ENCODE measurements at regions not wholly inside any gene's neighbourhood (a gene's known extent, or its start where the extent isn't known, plus 50 kb on each side); places are given as distances from the start of the nearest gene placed in this dataset.
A peak's percentile ranks its signal among the peaks of the same experiment; 100 is the strongest.
"Not testable (repeated sequence)": the region's sequence is repeated elsewhere in the genome, so short reads cannot be mapped to it uniquely, and the experiment has no call there.

GRCh38 chrX:45669715-45670340 is 469.2 kb upstream of the DIPK2B start:
- peak; percentile 37 for DNase-seq (ENCODE audit: low read depth)

- peak; percentile 93 for DNase-seq (ENCODE audit: low read depth)
These were observed 468.2 kb upstream of the DIPK2B start for GRCh38 chrX:45668686-45669443.

GRCh38 chrX:45667666-45668065 is 467.0 kb upstream of the DIPK2B start:
- DNase-seq (ENCODE audit: low read depth): peak; percentile 49

GRCh38 chrX:45664727-45665290 is 464.1 kb upstream of the DIPK2B start:
- DNase-seq (ENCODE audit: low read depth): no peak

GRCh38 chrX:45660477-45660876 is 459.8 kb upstream of the DIPK2B start:
- no peak for DNase-seq (ENCODE audit: low read depth)

GRCh38 chrX:45633419-45633818 is 432.7 kb upstream of the DIPK2B start:
- DNase-seq (ENCODE audit: low read depth): no peak

GRCh38 chrX:45632506-45632905 is 431.8 kb upstream of the DIPK2B start:
- DNase-seq (ENCODE audit: low read depth): no peak

- no peak for DNase-seq (ENCODE audit: low read depth)
These were observed 429.4 kb upstream of the DIPK2B start for GRCh38 chrX:45630078-45630477.

- DNase-seq (ENCODE audit: low read depth): peak; percentile 49
These were observed 427.4 kb upstream of the DIPK2B start for GRCh38 chrX:45628041-45628440.

- DNase-seq (ENCODE audit: low read depth): peak; percentile 95
These were observed 422.6 kb upstream of the DIPK2B start for GRCh38 chrX:45623266-45623665.

- DNase-seq (ENCODE audit: low read depth): peak; percentile 81
These were observed 421.9 kb upstream of the DIPK2B start for GRCh38 chrX:45622538-45622937.

- no peak for DNase-seq (ENCODE audit: low read depth)
These were observed 421.4 kb upstream of the DIPK2B start for GRCh38 chrX:45622042-45622423.

GRCh38 chrX:45621376-45622041 is 420.8 kb upstream of the DIPK2B start:
- peak; percentile 77 for DNase-seq (ENCODE audit: low read depth)

GRCh38 chrX:45619290-45619689 is 418.6 kb upstream of the DIPK2B start:
- DNase-seq (ENCODE audit: low read depth): peak; percentile 72

- DNase-seq (ENCODE audit: low read depth): not testable (repeated sequence)
These were observed 414.9 kb upstream of the DIPK2B start for GRCh38 chrX:45615591-45615990.

- no peak for DNase-seq (ENCODE audit: low read depth)
These were observed 414.2 kb upstream of the DIPK2B start for GRCh38 chrX:45614853-45615252.

GRCh38 chrX:45602151-45602550 is 401.5 kb upstream of the DIPK2B start:
- DNase-seq (ENCODE audit: low read depth): peak; percentile 55

GRCh38 chrX:45601052-45601451 is 400.4 kb upstream of the DIPK2B start:
- DNase-seq (ENCODE audit: low read depth): no peak

- DNase-seq (ENCODE audit: low read depth): peak; percentile 77
These were observed 398.2 kb upstream of the DIPK2B start for GRCh38 chrX:45598861-45599260.

- DNase-seq (ENCODE audit: low read depth): peak; percentile 32
These were observed 395.6 kb upstream of the DIPK2B start for GRCh38 chrX:45596188-45596808.

- no peak for DNase-seq (ENCODE audit: low read depth)
These were observed 391.4 kb upstream of the DIPK2B start for GRCh38 chrX:45592101-45592500.

- no peak for DNase-seq (ENCODE audit: low read depth)
These were observed 391.0 kb upstream of the DIPK2B start for GRCh38 chrX:45591650-45592049.

Data from EH (cell line).